IMR-90 (cell line): ENCODE measurements at regions not wholly inside any gene's neighbourhood (a gene's known extent, or its start where the extent isn't known, plus 50 kb on each side); places are given as distances from the start of the nearest gene placed in this dataset.

Source experiments
- ATAC-seq: fragments of 200-7000 bp; cut with Tn5 transposase; 2 replicates; pipeline ENCODE4 v1.9.1; 2020; ENCODE audit warnings: low read depth, mild to moderate bottlenecking, moderate library complexity
- BruUV-seq: library from RNA; stranded (reverse); fragments of 400-500 nt; replicated peaks from 2 replicates; lab custom pipeline; 2021; lab: Mats Ljungman, UMichigan
- CTCF ChIA-PET: fragments of 300-600 bp; formaldehyde crosslinking; extraction: SDS; loops from one replicate; lab custom pipeline; 2021; ENCODE audit warnings: antibody characterized with exemption; lab: Yijun Ruan, JAX
- POLR2A ChIA-PET: fragments of 300-600 bp; sonication (Branson Sonifier 250); formaldehyde crosslinking; loops from one replicate; lab custom pipeline; 2022; ENCODE audit warnings: antibody characterized with exemption; ENCODE audit not compliant: unreplicated experiment; lab: Charles Lee
- DNase-seq: peaks from one replicate; pipeline ENCODE4 v3.0.0; 2013
- H2AFZ ChIP-seq: replicated peaks from 2 replicates; pipeline ENCODE3; 2013; ENCODE audit warnings: low read length, mild to moderate bottlenecking; ENCODE audit not compliant: poor library complexity
- H2AK5ac ChIP-seq: 2 replicates; pipeline ENCODE4 v1.6.1; 2013; ENCODE audit warnings: low read depth, low read length, inconsistent platforms
- H2AK9ac ChIP-seq: replicated peaks from 2 replicates; pipeline ENCODE3; 2013; ENCODE audit warnings: mild to moderate bottlenecking, low read depth, low read length, moderate library complexity; ENCODE audit not compliant: poor library complexity
- H2BK120ac ChIP-seq: 2 replicates; pipeline ENCODE4 v1.6.1; 2013; ENCODE audit warnings: low read depth, low read length, inconsistent platforms
- H2BK15ac ChIP-seq: 3 replicates; pipeline ENCODE4 v1.6.1; 2013; ENCODE audit warnings: low read depth, low read length, inconsistent platforms
- H2BK20ac ChIP-seq: 2 replicates; pipeline ENCODE4 v1.6.1; 2013; ENCODE audit warnings: low read depth, mild to moderate bottlenecking, inconsistent platforms, low read length, moderate library complexity
- H2BK5ac ChIP-seq: 2 replicates; pipeline ENCODE4 v1.6.1; 2013; ENCODE audit warnings: mild to moderate bottlenecking, low read depth, low read length, inconsistent platforms; ENCODE audit not compliant: poor library complexity, severe bottlenecking
- H3K14ac ChIP-seq: replicated peaks from 2 replicates; pipeline ENCODE4 v1.6.1; 2013; ENCODE audit warnings: low read depth, low read length, inconsistent platforms
- H3K18ac ChIP-seq: 2 replicates; pipeline ENCODE4 v1.6.1; 2013; ENCODE audit warnings: low read depth, low read length, control low read depth
- H3K23ac ChIP-seq: 2 replicates; pipeline ENCODE4 v1.6.1; 2013; ENCODE audit warnings: low read depth, low read length, inconsistent platforms
- H3K27ac ChIP-seq: 2 replicates; pipeline ENCODE4 v1.5.1; 2013; ENCODE audit warnings: mild to moderate bottlenecking, control low read depth, low read length; ENCODE audit not compliant: insufficient read depth
- H3K27me3 ChIP-seq: 2 replicates; pipeline ENCODE4 v1.6.1; 2013; ENCODE audit warnings: low read length; ENCODE audit not compliant: control insufficient read depth, insufficient read depth
- H3K36me3 ChIP-seq: 2 replicates; pipeline ENCODE4 v1.6.1; 2013; ENCODE audit warnings: low read length, mixed read lengths; ENCODE audit not compliant: control insufficient read depth, insufficient read depth
- H3K4ac ChIP-seq: 2 replicates; pipeline ENCODE4 v1.6.1; 2013; ENCODE audit warnings: low read depth, low read length, inconsistent platforms
- H3K4me1 ChIP-seq: 2 replicates; pipeline ENCODE4 v1.6.1; 2013; ENCODE audit warnings: low read length, mixed read lengths; ENCODE audit not compliant: control insufficient read depth, insufficient read depth
- H3K4me2 ChIP-seq: 2 replicates; pipeline ENCODE4 v1.6.1; 2013; ENCODE audit warnings: low read depth, mild to moderate bottlenecking, control low read depth, low read length, moderate library complexity
- H3K4me3 ChIP-seq: 2 replicates; pipeline ENCODE4 v1.5.1; 2013; ENCODE audit warnings: low read depth, mild to moderate bottlenecking, control low read depth, low read length, moderate library complexity; ENCODE audit not compliant: insufficient read depth
- H3K56ac ChIP-seq: 2 replicates; pipeline ENCODE4 v1.6.1; 2013; ENCODE audit warnings: low read length, inconsistent platforms; ENCODE audit not compliant: insufficient read depth; ENCODE audit errors: extremely low read depth
- H3K79me1 ChIP-seq, 2 experiments: 2 replicates each; pipeline ENCODE4 v1.6.1; 2013; ENCODE audit warnings: low read length in 2 of 2, inconsistent platforms in 1 of 2, low read depth in 1 of 2
- H3K9ac ChIP-seq: 2 replicates; pipeline ENCODE4 v1.6.1; 2013; ENCODE audit warnings: low read depth, low read length, control low read depth
- H3K9me1 ChIP-seq: 2 replicates; pipeline ENCODE4 v1.6.1; 2013; ENCODE audit warnings: low read length, inconsistent platforms; ENCODE audit not compliant: insufficient read depth
- H3K9me3 ChIP-seq: 2 replicates; pipeline ENCODE4 v1.6.1; 2013; ENCODE audit warnings: low read length; ENCODE audit not compliant: control insufficient read depth, insufficient read depth
- H4K20me1 ChIP-seq: 2 replicates; pipeline ENCODE4 v1.6.1; 2013; ENCODE audit warnings: low read length, inconsistent platforms; ENCODE audit not compliant: insufficient read depth
- H4K5ac ChIP-seq: 2 replicates; pipeline ENCODE4 v1.6.1; 2013; ENCODE audit warnings: mild to moderate bottlenecking, low read depth, low read length, control low read depth
- H4K8ac ChIP-seq, 2 experiments: 2 replicates each; pipeline ENCODE4 v1.6.1; 2013; ENCODE audit warnings: low read depth in 2 of 2, low read length in 2 of 2, control low read depth in 1 of 2, inconsistent platforms in 1 of 2
- H4K91ac ChIP-seq: 2 replicates; pipeline ENCODE4 v1.6.1; 2013; ENCODE audit warnings: low read depth, low read length, inconsistent platforms; ENCODE audit not compliant: insufficient read depth
- CEBPB ChIP-seq: IDR thresholded peaks from 2 replicates; pipeline ENCODE4 v1.6.1; 2012; ENCODE audit warnings: low read depth, low read length, improper control_type of control experiment
- CHD1 ChIP-seq: IDR thresholded peaks from 2 replicates; pipeline ENCODE4 v1.6.1; 2012; ENCODE audit warnings: low read depth, low read length, improper control_type of control experiment
- FOS ChIP-seq: fragments of 150-350 bp; IDR thresholded peaks from 2 replicates; pipeline ENCODE4 v1.6.1; 2016; ENCODE audit warnings: low read depth, low read length
- MAFK ChIP-seq: IDR thresholded peaks from 2 replicates; pipeline ENCODE4 v1.6.1; 2012; ENCODE audit warnings: low read depth, low read length, improper control_type of control experiment
- NFE2L2 ChIP-seq: fragments of 150-350 bp; IDR thresholded peaks from 2 replicates; pipeline ENCODE4 v1.6.1; 2016; ENCODE audit warnings: low read depth, mild to moderate bottlenecking, low read length
- POLR2A ChIP-seq: IDR thresholded peaks from 2 replicates; pipeline ENCODE4 v1.6.1; 2012; ENCODE audit warnings: mild to moderate bottlenecking, low read depth, low read length
- RAD21 ChIP-seq: IDR thresholded peaks from 2 replicates; pipeline ENCODE4 v1.6.1; 2012; ENCODE audit warnings: low read length, improper control_type of control experiment
- RCOR1 ChIP-seq: IDR thresholded peaks from 2 replicates; pipeline ENCODE4 v1.6.1; 2012; ENCODE audit warnings: mild to moderate bottlenecking, low read length, improper control_type of control experiment; ENCODE audit not compliant: insufficient replicate concordance
- RFX5 ChIP-seq: IDR thresholded peaks from 2 replicates; pipeline ENCODE4 v1.8.0; 2012; ENCODE audit warnings: low read depth, mild to moderate bottlenecking, low read length, moderate library complexity
- SMC3 ChIP-seq: fragments of 150-350 bp; IDR thresholded peaks from 2 replicates; pipeline ENCODE4 v1.6.1; 2016; ENCODE audit warnings: low read depth, mild to moderate bottlenecking, antibody characterized with exemption, low read length, moderate library complexity
- WGBS, 2 experiments: methylation state at CpG; one replicate each; pipeline versions ENCODE4 v1.1.5 to v1.1.7; 2013; ENCODE audit warnings: missing lambda C conversion rate in 2 of 2; ENCODE audit not compliant: insufficient read length in 1 of 2; ENCODE audit errors: extremely low coverage in 2 of 2; 5-methylcytosine and 5-hydroxymethylcytosine counted together
- dilution Hi-C: fragments of 300-500 bp; cut with HindIII; formaldehyde crosslinking; loops from one replicate; pipeline ENCODE4 v1.14.3; 2018; ENCODE audit warnings: low sequenced_read_pairs; ENCODE audit not compliant: unreplicated experiment
- in situ Hi-C: fragments of 300-500 bp; cut with MboI; formaldehyde crosslinking; loops from 3 replicates; pipeline ENCODE4 v1.14.3; 2019; ENCODE audit warnings: low sequenced_read_pairs, inconsistent platforms, mixed read lengths
- intact Hi-C: fragments of 100-400 bp; cut with micrococcal nuclease; formaldehyde crosslinking; loops from 2 replicates; pipeline ENCODE4 v1.10.0; 2022
- TF ChIP-seq, protein P1 (sequence below): conservative IDR thresholded peaks from 2 replicates; pipeline ENCODE4 v1.5.1; 2012; ENCODE audit warnings: mild to moderate bottlenecking, low read depth, low read length, improper control_type of control experiment

DNA sequence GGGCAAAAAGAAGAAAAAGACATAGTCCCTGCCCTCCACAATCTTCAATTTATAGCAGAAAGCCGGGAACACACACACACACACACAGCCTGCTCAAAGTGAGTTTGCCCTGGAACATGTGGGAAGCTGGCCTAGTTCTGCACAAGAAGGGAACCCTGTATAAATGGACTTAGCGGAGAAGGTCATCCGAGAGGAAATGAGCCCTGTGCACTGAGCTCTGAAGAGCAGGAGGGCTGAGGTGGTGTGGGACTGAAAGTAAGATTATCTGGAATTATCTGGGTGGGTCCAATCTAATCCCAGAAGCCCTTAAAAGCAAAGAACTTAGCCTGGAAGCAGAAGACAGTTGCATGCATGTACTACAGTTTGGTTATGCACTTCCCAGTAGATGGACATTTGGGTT, 90.0 kb upstream of the CTSV start:
- intact Hi-C loops = no loop called here
- ATAC-seq (no peak), DNase-seq (no peak)
- no peak overlapping the region for H4K8ac ChIP-seq
- no peak overlapping the region for H2AK9ac ChIP-seq
- H3K79me1 ChIP-seq = no peaks in the 10 kb centered on the region
- H2AFZ ChIP-seq = no peak overlapping the region
- no peak overlapping the region for H3K4ac ChIP-seq
- no peak overlapping the region for H3K4me2 ChIP-seq
- no peak overlapping the region for H2BK120ac ChIP-seq
- H3K4me1 ChIP-seq = no peaks in the 10 kb centered on the region
- H3K9me3 ChIP-seq = no peaks in the 10 kb centered on the region
- no peak overlapping the region for H3K9ac ChIP-seq
- whole genome bisulfite sequencing, 2 experiments = no CpG with 5 or more reads among the region's 3 CpGs
- H3K18ac ChIP-seq = no peak overlapping the region
- H2AK5ac ChIP-seq = no peak overlapping the region
- no peak overlapping the region for H3K4me3 ChIP-seq
- H2BK5ac ChIP-seq = no peak overlapping the region
- in situ Hi-C loops = no loop called here
- dilution Hi-C loops = no loop called here
- no peak for TF ChIP-seq RAD21
- TF ChIP-seq CEBPB = no peak
- no peak for TF ChIP-seq NFE2L2
- no peak for TF ChIP-seq MAFK
- TF ChIP-seq RCOR1 = no peak
- TF ChIP-seq, protein P1, sequence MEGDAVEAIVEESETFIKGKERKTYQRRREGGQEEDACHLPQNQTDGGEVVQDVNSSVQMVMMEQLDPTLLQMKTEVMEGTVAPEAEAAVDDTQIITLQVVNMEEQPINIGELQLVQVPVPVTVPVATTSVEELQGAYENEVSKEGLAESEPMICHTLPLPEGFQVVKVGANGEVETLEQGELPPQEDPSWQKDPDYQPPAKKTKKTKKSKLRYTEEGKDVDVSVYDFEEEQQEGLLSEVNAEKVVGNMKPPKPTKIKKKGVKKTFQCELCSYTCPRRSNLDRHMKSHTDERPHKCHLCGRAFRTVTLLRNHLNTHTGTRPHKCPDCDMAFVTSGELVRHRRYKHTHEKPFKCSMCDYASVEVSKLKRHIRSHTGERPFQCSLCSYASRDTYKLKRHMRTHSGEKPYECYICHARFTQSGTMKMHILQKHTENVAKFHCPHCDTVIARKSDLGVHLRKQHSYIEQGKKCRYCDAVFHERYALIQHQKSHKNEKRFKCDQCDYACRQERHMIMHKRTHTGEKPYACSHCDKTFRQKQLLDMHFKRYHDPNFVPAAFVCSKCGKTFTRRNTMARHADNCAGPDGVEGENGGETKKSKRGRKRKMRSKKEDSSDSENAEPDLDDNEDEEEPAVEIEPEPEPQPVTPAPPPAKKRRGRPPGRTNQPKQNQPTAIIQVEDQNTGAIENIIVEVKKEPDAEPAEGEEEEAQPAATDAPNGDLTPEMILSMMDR = no peak
- TF ChIP-seq SMC3 = no peak
- TF ChIP-seq CHD1 = no peak
- TF ChIP-seq RFX5 = no peak
- no peak for TF ChIP-seq FOS
- no peak for TF ChIP-seq POLR2A
- no peak overlapping the region for H3K23ac ChIP-seq
- H2BK20ac ChIP-seq = no peak overlapping the region
- H3K27me3 ChIP-seq = no peaks in the 10 kb centered on the region
- no peak overlapping the region for H4K5ac ChIP-seq
- H4K91ac ChIP-seq = no peak overlapping the region
- no peak overlapping the region for H3K14ac ChIP-seq
- H3K36me3 ChIP-seq = no peaks in the 10 kb centered on the region
- POLR2A ChIA-PET = no interaction called here
- CTCF ChIA-PET = no interaction called here
- H3K9me1 ChIP-seq = no peaks in the 10 kb centered on the region
- H3K27ac ChIP-seq = no peak overlapping the region
- no peaks in the 10 kb centered on the region for H4K20me1 ChIP-seq
- H3K56ac ChIP-seq = no peak overlapping the region
- BruUV-seq = no TSS peak
- H2BK15ac ChIP-seq = no peak overlapping the region
